ENCODE measurements at regions not wholly inside any gene's neighbourhood (a gene's known extent, or its start where the extent isn't known, plus 50 kb on each side); places are given as distances from the start of the nearest gene placed in this dataset.

- no peaks in the 10 kb centered on the region for H3K79me2 ChIP-seq (replicated peaks; ENCODE audit: insufficient read depth)
- Mint-ChIP-seq H3K27ac (no peak overlapping the region), H3K9me3 (no peaks in the 10 kb centered on the region), H3K4me1 (no peaks in the 10 kb centered on the region; the same call in 2 of the 3 replicates), H3K36me3 (ENCODE audit: low read depth) (no peaks in the 10 kb centered on the region), H3K4me3 (no peak overlapping the region), H3K27me3 (ENCODE audit: insufficient read depth, low read depth, poor library complexity) (no peaks in the 10 kb centered on the region)
- TF ChIP-seq EZH2phosphoT487 (IDR thresholded peaks at IDR 0.05; ENCODE audit: unreplicated experiment): no peak
- no peak for TF ChIP-seq JUNB (IDR thresholded peaks at IDR 0.05; ENCODE audit: unreplicated experiment)
- TF ChIP-seq REST (IDR thresholded peaks at IDR 0.05; ENCODE audit: unreplicated experiment): no peak
- TF ChIP-seq EZH2 (IDR thresholded peaks at IDR 0.05; ENCODE audit: low read depth, unreplicated experiment): no peak
- no peak for TF ChIP-seq STAT1 (IDR thresholded peaks at IDR 0.05; ENCODE audit: unreplicated experiment)
- TF ChIP-seq ETS1 (IDR thresholded peaks at IDR 0.05): no peak
- TF ChIP-seq CREB1 (CRISPR knock-in tag; IDR thresholded peaks at IDR 0.05; ENCODE audit: low read depth): no peak
- TF ChIP-seq ZNF462 (CRISPR knock-in tag; IDR thresholded peaks at IDR 0.05): no peak
- no peak for TF ChIP-seq NANOG (IDR thresholded peaks at IDR 0.05; ENCODE audit: borderline replicate concordance)
- H3K27ac ChIP-seq (ENCODE audit: low read depth): no peak overlapping the region
- H4K20me1 ChIP-seq (replicated peaks; ENCODE audit: insufficient read depth): no peaks in the 10 kb centered on the region
- H3K9me2 ChIP-seq (ENCODE audit: insufficient read depth): no peaks in the 10 kb centered on the region
- no peaks in the 10 kb centered on the region for H3K36me3 ChIP-seq (ENCODE audit: insufficient read depth)
- H3K4me2 ChIP-seq: no peak overlapping the region
- no peak for DNase-seq (ENCODE audit: low spot score)
- no peak overlapping the region for H2AFZ ChIP-seq
- H3K4me1 ChIP-seq (ENCODE audit: insufficient read depth): no peaks in the 10 kb centered on the region
- ATAC-seq: no peak
- no peak overlapping the region for H3K4me3 ChIP-seq
- H3F3A ChIP-seq (replicated peaks; ENCODE audit: low read depth): no peaks in the 10 kb centered on the region
- no peaks in the 10 kb centered on the region for H3K27me3 ChIP-seq (ENCODE audit: insufficient read depth)
These were observed 64.8 kb upstream of the NAV2 start for GRCh38 chr11:19647816-19648215.
